Rectal smooth muscle tissue (tissue), 1 donor: ENCODE measurements at regions not wholly inside any gene's neighbourhood (a gene's known extent, or its start where the extent isn't known, plus 50 kb on each side); places are given as distances from the start of the nearest gene placed in this dataset.

Source experiments
- H3K27ac ChIP-seq: one replicate; pipeline ENCODE4 v1.7.0; 2013; ENCODE audit warnings: low read depth, low read length, inconsistent platforms
- H3K27me3 ChIP-seq: one replicate; pipeline ENCODE4 v1.7.0; 2013; ENCODE audit warnings: low read length; ENCODE audit not compliant: control insufficient read depth, insufficient read depth
- H3K36me3 ChIP-seq: one replicate; pipeline ENCODE4 v1.7.0; 2013; ENCODE audit warnings: low read length; ENCODE audit not compliant: control insufficient read depth, insufficient read depth
- H3K4me1 ChIP-seq: one replicate; pipeline ENCODE4 v1.7.0; 2013; ENCODE audit warnings: low read length; ENCODE audit not compliant: control insufficient read depth, insufficient read depth
- H3K4me3 ChIP-seq: one replicate; pipeline ENCODE4 v1.7.0; 2013; ENCODE audit warnings: low read length
- H3K9ac ChIP-seq: one replicate; pipeline ENCODE4 v1.7.0; 2013; ENCODE audit warnings: low read length

- Histone ChIP-seq H3K36me3 (no peaks in the 10 kb centered on the region), H3K4me1 (peaks cover 9% of the 10 kb centered on the region), H3K27ac (no peak overlapping the region), H3K27me3 (peaks cover 2% of the 10 kb centered on the region), H3K4me3 (no peak overlapping the region), H3K9ac (no peak overlapping the region)
Observed at GRCh38 chr20:58586565-58587093, 64.5 kb upstream of the STX16 start.

DNA sequence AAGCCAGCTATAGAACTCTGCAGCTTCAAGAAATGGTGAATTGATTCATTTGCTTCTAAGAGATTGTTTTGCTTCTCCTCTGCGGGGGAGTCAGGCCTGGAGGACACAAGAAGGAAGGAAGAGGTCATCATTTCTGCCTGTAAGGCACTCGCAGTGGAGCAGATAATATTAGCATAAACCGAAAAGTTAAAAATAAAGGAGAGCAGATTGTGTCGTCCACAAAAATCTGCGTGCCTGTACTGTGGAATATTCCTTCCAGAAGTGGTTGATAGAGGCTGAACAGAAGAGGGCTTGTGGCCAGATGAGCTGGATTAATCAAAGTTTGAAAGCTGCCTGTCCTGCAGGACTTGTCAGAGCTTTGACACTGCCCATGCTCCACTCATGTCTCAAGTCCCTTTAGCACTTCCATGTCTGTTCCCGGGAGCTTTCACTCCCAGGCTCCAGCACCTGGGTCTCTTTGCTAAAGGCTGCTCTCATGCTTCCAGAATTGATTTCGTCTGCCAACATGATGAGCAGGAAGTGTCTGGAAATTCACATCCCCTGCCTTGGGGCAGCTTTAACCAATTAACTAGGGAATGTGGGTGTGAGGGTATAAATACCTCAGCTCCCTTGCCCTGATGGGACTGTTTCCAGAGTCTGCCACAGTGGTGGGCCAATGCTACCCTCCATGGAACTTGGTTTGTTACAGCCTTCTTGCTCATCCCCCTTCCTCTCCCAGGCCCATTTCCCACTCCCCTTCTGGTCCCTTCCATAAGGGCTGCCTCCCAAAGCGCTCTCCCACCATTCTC, 65.1 kb upstream of the STX16 start:
- no peak overlapping the region for H3K27ac ChIP-seq
- peaks cover 2% of the 10 kb centered on the region for H3K27me3 ChIP-seq
- H3K4me1 ChIP-seq: peaks cover 9% of the 10 kb centered on the region
- H3K4me3 ChIP-seq: no peak overlapping the region
- H3K9ac ChIP-seq: no peak overlapping the region
- no peaks in the 10 kb centered on the region for H3K36me3 ChIP-seq

DNA sequence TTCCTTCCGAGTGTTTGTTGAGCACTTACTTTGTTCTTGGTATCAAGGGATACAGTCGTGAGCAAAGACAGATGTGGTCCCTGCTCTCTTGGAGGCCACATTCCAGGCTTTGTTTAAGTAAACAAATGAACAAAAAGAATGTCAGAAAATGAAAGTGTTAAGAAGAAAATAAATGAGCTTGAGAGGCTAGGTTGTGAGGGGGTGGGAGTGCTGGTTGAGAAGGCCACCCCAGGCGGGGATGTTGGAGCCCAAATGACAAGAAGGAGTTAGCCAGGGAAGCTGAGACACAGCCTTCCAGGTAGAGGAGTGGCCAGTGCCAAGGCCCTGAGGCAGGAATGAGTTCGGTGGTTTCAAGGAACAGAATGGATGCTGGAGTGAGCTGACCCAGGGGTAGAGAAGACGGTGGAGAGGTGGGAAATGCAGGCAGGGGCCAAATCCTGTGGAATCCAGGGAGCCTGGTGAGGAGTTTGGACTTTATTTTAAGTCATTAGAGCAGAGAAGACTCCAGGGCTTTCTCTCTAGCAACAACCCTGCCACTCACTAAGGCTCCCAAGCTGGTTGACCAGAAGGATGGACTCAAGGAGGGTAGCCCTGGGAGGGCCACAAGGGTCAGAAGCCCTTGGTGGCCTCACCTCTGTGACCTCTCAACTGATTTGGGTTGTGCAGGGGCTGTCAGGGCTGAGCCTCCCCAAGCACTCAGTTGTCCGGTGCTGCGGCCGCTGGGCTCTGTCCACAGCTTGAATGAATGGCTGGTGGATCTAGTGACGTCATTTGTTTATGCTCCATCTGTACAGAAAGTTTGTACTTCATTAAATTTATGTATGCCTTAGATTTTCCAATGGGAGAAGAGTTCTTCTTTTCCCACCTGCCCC, 66.0 kb upstream of the STX16 start:
- H3K9ac ChIP-seq: no peak overlapping the region

DNA sequence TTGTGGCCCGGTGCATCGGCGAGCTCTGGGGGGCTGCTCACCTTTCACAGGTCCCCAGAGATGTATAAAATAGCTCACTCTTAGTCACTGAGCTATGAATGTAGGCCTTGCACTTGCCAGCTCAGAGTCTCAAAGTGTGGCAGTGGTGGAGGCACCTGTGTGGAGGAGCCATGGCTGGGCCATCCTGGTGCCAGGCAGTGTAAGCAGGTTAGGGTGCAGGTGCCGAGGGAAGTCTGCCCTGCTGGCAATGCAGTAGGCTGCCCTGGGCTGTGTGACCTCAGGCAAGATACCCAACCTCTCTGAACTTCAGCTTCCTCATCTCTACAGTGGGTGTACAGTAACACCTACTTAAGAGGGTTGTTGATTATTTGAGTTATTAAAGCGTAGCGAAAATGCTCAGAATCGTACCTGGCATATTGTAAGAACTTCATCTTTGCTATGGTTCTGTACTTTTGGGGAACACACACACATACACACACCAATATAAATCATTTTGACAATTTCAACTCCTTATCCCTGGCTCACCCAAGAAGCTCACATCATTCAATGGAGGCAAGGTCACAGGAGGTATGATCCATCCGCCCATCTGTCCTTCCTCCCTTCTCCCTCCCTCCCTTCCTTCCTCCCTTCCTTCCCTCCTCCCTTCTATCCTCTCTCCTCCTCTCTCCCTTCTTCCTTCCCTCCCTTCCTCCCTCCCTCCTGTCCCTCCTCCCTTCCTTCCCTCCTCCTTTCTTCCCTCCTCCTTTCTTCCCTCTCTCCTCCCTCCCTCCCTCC, 66.8 kb upstream of the STX16 start:
- Histone ChIP-seq H3K27ac (no peak overlapping the region), H3K9ac (no peak overlapping the region), H3K27me3 (peaks cover 2% of the 10 kb centered on the region), H3K4me1 (peaks cover 7% of the 10 kb centered on the region), H3K4me3 (no peak overlapping the region), H3K36me3 (no peaks in the 10 kb centered on the region)

More for the DNA sequence above, 66.0 kb upstream of the STX16 start:
- H3K36me3 ChIP-seq: no peaks in the 10 kb centered on the region
- H3K4me3 ChIP-seq: no peak overlapping the region
- peaks cover 9% of the 10 kb centered on the region for H3K4me1 ChIP-seq
- H3K27ac ChIP-seq: no peak overlapping the region
- peaks cover 2% of the 10 kb centered on the region for H3K27me3 ChIP-seq

DNA sequence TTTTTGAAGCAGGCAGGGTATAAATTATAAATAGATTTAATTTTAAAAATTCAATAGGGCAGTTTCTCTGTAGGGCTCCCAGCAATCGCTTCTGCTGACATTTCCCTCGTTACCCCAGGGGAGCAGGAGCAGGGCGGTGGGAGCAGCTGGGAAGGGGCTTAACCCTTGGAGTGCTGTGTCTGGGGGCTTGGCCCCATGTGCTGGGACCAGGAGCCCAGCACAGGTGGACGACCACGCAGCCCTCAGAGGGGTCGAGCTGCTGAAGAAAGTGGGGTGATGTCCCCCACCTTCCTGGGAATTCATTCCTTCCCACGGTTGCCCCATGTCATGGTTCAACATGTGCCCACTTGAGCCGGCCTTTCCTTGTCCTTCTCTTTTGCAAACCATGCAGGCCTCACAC, 67.5 kb upstream of the STX16 start:
- no peak overlapping the region for H3K27ac ChIP-seq
- no peaks in the 10 kb centered on the region for H3K36me3 ChIP-seq
- peaks cover 2% of the 10 kb centered on the region for H3K27me3 ChIP-seq
- peaks cover 5% of the 10 kb centered on the region for H3K4me1 ChIP-seq
- H3K9ac ChIP-seq: no peak overlapping the region
- no peak overlapping the region for H3K4me3 ChIP-seq

- H3K27ac ChIP-seq: no peak overlapping the region
- no peaks in the 10 kb centered on the region for H3K36me3 ChIP-seq
- H3K4me1 ChIP-seq: peaks cover 5% of the 10 kb centered on the region
- peaks cover 2% of the 10 kb centered on the region for H3K27me3 ChIP-seq
- no peak overlapping the region for H3K4me3 ChIP-seq
- H3K9ac ChIP-seq: no peak overlapping the region
Observed at GRCh38 chr20:58583176-58583575, 67.9 kb upstream of the STX16 start.

- Histone ChIP-seq H3K27ac (no peak overlapping the region), H3K27me3 (peaks cover 2% of the 10 kb centered on the region), H3K36me3 (no peaks in the 10 kb centered on the region), H3K4me3 (no peak overlapping the region), H3K4me1 (peaks cover 2% of the 10 kb centered on the region), H3K9ac (no peak overlapping the region)
Observed at GRCh38 chr20:58580474-58580835, 65.3 kb upstream of the APCDD1L start.

DNA sequence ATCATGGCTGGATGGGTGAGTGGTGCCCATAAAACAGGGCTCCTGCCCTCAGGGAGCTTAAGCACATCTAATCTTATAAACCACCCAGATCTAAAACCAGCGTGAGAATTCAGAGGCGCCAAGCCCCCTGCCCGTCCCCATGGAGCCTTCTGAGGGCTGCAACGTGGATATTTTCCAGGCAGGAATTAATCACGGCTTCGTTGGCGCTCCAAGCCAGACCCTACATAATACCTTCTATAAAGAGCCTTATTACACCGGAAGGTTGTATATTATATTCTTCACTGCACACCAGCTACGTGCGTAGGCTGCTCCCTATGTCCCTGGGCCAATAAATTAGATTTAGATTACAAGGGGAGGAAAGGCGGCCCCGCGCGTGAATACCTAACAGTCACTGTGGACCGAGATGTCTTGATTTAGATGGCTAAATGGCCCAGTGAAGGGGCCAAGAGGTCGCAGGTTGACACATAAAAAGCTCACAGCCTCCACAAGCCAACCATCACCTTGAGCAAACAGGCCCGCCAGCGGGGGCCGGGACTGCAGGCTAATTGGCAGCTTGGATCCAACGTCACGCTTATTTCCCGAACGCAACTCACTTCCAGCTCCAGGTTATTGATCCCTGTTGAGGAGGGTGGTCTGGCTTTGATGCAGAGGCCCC, 64.7 kb upstream of the APCDD1L start:
- Histone ChIP-seq H3K27ac (no peak overlapping the region), H3K4me3 (no peak overlapping the region), H3K27me3 (peaks cover 2% of the 10 kb centered on the region), H3K9ac (no peak overlapping the region), H3K4me1 (no peaks in the 10 kb centered on the region), H3K36me3 (no peaks in the 10 kb centered on the region)

- H3K27ac ChIP-seq: no peak overlapping the region
- H3K36me3 ChIP-seq: no peaks in the 10 kb centered on the region
- no peaks in the 10 kb centered on the region for H3K4me1 ChIP-seq
- H3K9ac ChIP-seq: no peak overlapping the region
- H3K27me3 ChIP-seq: no peaks in the 10 kb centered on the region
- H3K4me3 ChIP-seq: no peak overlapping the region
Observed at GRCh38 chr20:58579069-58579818, 64.0 kb upstream of the APCDD1L start.

GRCh38 chr20:58577871-58578598, 62.8 kb upstream of the APCDD1L start:
- Histone ChIP-seq H3K4me1 (no peaks in the 10 kb centered on the region), H3K36me3 (no peaks in the 10 kb centered on the region), H3K27ac (no peak overlapping the region), H3K27me3 (no peaks in the 10 kb centered on the region), H3K9ac (no peak overlapping the region), H3K4me3 (no peak overlapping the region)
